DMS153 treated with DMSO at 0.1 percent for 48 hours (cell line): ENCODE measurements at regions not wholly inside any gene's neighbourhood (a gene's known extent, or its start where the extent isn't known, plus 50 kb on each side); places are given as distances from the start of the nearest gene placed in this dataset.

Experiments used
- DNase-seq: peaks from one replicate; lab custom pipeline; 2025; ENCODE audit not compliant: unreplicated experiment; lab: John Stamatoyannopoulos, UW

- DNase-seq, result no peak
These were observed 326.2 kb upstream of the NAV3 start for GRCh38 chr12:77504466-77504865.

DNA sequence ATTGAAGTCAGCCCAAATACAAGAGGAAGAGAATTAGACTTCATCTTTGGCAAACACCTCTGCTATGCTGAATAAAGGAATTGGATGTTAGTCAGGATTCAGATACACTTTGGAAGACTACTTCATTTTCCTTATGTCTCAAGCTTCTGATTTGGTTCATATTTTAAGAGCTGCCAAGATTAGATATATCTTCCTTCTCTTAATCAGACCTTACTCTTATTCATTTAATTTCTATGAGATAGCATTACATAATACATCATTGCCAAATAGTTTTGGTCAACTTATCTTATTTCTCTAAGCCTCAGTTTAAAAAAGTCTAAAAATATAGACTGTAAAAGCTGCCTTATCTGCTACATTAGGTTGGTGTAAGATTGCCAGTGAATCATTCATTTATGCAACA lies 330.6 kb upstream of the NAV3 start:
- no peak for DNase-seq

GRCh38 chr12:77497647-77498046 lies 333.0 kb upstream of the NAV3 start:
- no peak for DNase-seq

DNA sequence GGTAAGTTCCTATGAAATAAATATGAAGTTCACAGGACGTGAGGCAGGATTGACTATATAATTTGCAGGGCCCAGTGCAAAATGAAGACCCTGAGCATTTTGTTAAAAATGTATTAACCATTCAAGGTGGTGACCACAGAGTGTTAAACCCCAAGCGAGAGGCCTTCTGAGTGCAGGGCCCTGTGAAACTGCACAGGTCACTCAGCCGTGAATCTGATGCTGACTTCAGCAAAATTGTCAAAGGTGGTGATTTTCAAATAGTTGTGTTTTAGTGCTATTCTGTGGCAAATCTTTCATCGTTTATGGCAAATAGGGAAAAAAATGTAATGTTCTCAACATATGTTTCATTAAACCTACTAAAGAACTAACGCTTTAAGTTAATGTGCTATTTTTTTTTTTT lies 334.0 kb upstream of the NAV3 start:
- no peak for DNase-seq

- no peak for DNase-seq
These were observed 336.4 kb upstream of the NAV3 start for GRCh38 chr12:77494296-77494695.

- DNase-seq, result no peak
These were observed 337.2 kb upstream of the NAV3 start for GRCh38 chr12:77493302-77494168.

DNA sequence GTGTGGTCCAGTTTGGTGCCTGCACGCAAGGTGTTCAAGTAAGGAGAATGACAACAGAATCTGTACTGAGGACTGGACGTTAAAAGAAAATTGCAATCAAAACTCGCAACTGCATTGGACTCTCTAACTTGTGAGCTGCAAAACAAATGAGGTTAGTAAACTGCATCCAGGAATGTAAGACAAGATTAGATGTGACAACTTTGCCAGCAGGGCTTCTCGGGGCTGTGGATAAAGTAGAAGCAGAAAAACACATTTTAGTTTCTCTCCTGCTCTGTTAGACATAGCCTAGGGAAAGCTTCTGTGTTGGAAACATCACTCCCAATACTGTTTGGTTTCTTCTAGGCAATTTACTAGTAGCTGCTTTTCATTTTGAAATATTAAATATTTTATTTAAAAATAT lies 338.2 kb upstream of the NAV3 start:
- no peak for DNase-seq

GRCh38 chr12:77489331-77489970 lies 341.2 kb upstream of the NAV3 start:
- DNase-seq, result no peak

GRCh38 chr12:77488041-77488620 lies 342.6 kb upstream of the NAV3 start:
- no peak for DNase-seq

GRCh38 chr12:77486872-77487271 lies 343.8 kb upstream of the NAV3 start:
- DNase-seq, result no peak

- no peak for DNase-seq
These were observed 344.5 kb upstream of the NAV3 start for GRCh38 chr12:77485961-77486854.

GRCh38 chr12:77481687-77482086 lies 349.0 kb upstream of the NAV3 start:
- no peak for DNase-seq

DNA sequence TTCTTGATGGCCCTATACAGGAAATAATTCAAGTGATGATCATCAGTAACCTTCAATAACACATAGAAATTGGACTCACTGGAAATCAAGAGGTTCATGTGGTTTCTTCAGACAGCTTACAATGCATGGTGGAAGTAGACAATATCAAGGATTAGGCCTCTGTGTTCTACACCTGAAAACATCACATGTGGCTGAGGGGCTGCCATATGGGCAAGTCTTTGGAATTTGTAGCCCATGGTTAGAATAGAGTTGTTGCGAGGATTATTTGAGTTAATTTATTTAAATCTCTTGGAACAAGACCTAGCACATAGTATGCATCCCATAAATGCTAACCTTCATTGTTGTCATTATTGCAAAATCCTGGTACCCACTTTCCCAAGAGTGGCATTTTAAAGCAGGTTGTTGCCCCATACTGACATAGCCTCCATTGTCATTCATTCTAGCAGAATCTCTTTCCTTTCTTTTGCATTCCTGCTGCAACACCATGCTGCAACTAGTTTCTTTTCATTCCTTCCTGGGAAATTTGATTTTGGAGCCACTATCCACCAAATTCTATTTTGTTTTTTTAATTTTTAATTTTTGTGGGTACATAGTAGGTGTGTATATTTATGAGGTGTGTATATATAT lies 352.7 kb upstream of the NAV3 start:
- DNase-seq, result no peak

DNA sequence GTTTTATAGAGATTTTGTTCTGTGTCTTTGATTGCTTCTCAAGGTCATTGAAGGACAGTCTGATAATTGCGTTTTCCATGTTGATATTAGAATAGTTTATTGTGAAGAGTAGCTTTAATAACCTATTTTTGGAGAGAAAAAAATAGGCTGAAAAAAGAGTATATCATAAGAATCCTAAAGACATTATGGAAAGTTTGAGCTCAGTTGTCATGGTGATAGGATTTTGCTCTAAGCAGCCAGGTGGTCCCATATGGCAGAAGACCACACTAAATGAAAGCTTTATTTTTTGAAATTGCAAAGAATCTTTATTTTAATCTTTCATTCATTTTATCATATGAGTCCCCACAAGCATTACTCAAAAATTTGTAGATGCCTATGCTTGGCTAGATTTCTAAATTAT lies 358.9 kb upstream of the NAV3 start:
- no peak for DNase-seq

- no peak for DNase-seq
These were observed 360.9 kb upstream of the NAV3 start for GRCh38 chr12:77469578-77470333.

- no peak for DNase-seq
These were observed 377.3 kb upstream of the E2F7 start for GRCh38 chr12:77442633-77443032.

DNA sequence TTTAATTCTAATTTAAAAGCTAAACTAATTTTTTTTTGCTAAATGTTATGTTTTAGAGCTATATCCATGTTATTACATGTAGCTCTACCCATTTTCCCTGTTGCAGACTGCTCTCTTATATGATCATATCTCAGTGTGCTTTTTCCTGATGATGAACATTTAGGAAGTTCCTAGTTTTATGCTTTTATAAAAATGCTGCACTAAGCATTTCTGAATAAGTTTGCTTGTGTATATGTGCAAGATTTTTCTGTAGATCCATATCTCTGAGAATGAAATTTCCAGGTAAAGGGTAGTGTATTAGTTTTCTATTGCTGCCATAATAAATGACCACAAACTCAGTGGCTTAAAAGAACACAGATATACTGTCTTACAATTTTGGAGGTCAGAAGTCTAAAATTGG lies 374.4 kb upstream of the E2F7 start:
- DNase-seq, result no peak

DNA sequence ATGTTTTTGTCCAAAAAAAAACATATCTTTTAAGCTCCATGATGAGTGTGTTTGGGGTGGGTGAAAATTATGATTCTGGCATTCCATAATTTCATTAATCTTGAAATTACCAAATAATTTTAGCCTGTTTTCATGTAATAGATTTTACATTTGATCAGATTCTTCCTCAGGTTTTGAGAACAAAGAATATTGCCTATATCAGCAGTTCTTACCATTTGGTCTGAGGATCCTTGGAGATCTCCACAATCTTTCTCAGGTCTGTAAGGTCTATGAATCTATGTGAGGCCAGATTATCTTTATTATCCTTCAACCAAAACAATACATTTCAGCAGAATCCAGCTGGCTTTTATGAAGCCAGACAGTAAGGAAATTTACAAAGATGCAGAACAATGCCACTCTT lies 373.3 kb upstream of the E2F7 start:
- DNase-seq, result no peak

GRCh38 chr12:77437206-77437605 lies 371.8 kb upstream of the E2F7 start:
- DNase-seq, result no peak

- no peak for DNase-seq
These were observed 370.2 kb upstream of the E2F7 start for GRCh38 chr12:77435446-77436091.
